ENCODE measurements at regions not wholly inside any gene's neighbourhood (a gene's known extent, or its start where the extent isn't known, plus 50 kb on each side); places are given as distances from the start of the nearest gene placed in this dataset.

DNA sequence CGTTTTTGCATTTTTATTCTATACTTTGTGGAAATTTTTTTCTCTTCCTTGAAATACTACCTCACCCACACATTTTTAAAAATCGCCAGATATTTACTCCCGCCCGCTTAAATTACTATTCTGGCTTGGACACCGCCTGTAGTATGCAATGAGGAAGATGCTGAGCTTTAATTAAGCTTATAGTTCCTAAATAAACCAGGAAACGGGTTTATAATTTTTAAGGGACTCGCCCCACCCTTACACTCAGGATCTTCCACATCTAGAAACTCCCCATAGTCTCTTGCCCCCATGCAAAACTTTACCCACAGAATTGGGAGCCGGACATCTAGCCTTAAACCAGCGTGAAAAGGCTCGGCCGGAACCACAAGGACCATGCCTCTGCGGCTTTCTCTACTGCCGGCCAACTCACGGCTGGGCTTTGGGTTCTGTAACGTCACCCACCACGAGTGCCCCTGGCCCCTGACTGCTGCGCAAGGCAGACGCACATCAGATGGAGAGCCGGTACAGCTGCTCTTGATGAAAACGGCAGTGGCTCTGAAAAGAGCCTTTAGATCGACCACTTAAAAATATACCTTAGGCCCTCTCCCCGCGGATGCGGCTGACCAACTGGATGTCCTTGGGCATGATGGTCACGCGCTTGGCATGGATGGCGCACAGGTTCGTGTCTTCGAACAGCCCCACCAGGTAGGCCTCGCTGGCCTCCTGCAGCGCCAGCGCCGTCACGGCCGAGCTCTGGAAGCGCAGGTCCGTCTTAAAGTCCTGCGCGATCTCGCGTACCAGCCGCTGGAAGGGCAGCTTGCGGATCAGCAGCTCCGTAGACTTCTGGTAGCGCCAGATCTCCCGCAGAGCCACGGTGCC is 66.3 kb downstream of the FAM72B start:
- DNase-seq, result peak; percentile 9

Data from fibroblast of upper back skin (primary cell).